CD4-positive, CD25-positive, alpha-beta regulatory T cell (primary cell): ENCODE measurements at regions not wholly inside any gene's neighbourhood (a gene's known extent, or its start where the extent isn't known, plus 50 kb on each side); places are given as distances from the start of the nearest gene placed in this dataset.

ENCODE experiments used
- ATAC-seq, 2 donors: fragments of 150-1000 bp; cut with Tn5 transposase; one replicate each; pipeline ENCODE4 v1.10.0; 2021; ENCODE audit warnings: low read depth in 2 of 2, moderate number of reproducible peaks in 2 of 2, moderate library complexity in 1 of 2
- DNase-seq, 3 donors: peaks; one replicate each; pipeline versions ENCODE4 v3.0.0 to v3.0.0-alpha.2; 2012 to 2022; ENCODE audit warnings: mixed read lengths in 1 of 3
- H3K27ac ChIP-seq: one replicate; pipeline ENCODE4 v1.7.0; 2013; ENCODE audit warnings: mild to moderate bottlenecking, low read length; ENCODE audit not compliant: insufficient read depth, poor library complexity, severe bottlenecking
- H3K27me3 ChIP-seq: one replicate; pipeline ENCODE4 v1.7.0; 2013; ENCODE audit warnings: low read length; ENCODE audit not compliant: control insufficient read depth, insufficient read depth
- H3K36me3 ChIP-seq: one replicate; pipeline ENCODE4 v1.7.0; 2013; ENCODE audit warnings: mild to moderate bottlenecking, low read length, moderate library complexity; ENCODE audit not compliant: control insufficient read depth, insufficient read depth
- H3K4me1 ChIP-seq: 2 replicates; pipeline ENCODE4 v1.7.0; 2013; ENCODE audit warnings: mild to moderate bottlenecking, low read length; ENCODE audit not compliant: insufficient read depth, control insufficient read depth, poor library complexity, severe bottlenecking
- H3K4me3 ChIP-seq: one replicate; pipeline ENCODE4 v1.7.0; 2013; ENCODE audit warnings: low read depth, mild to moderate bottlenecking, low read length, moderate library complexity
- H3K9me3 ChIP-seq, 2 experiments: 1 replicate in 1 of 2; 2 replicates in 1 of 2; pipeline ENCODE4 v1.7.0; 2013; ENCODE audit warnings: low read length in 2 of 2, mild to moderate bottlenecking in 1 of 2, moderate library complexity in 1 of 2; ENCODE audit not compliant: control insufficient read depth in 2 of 2
- H3K27ac Mint-ChIP-seq, 3 donors: one replicate each; pipeline ENCODE4 v1.8.0; 2020 to 2022; ENCODE audit warnings: mild to moderate bottlenecking in 3 of 3, mixed read lengths in 3 of 3, moderate library complexity in 2 of 3
- H3K27me3 Mint-ChIP-seq: one replicate; pipeline ENCODE4 v1.8.0; 2022; ENCODE audit warnings: mild to moderate bottlenecking, mixed read lengths
- H3K36me3 Mint-ChIP-seq: one replicate; pipeline ENCODE4 v1.8.0; 2020; ENCODE audit warnings: mixed read lengths
- H3K4me1 Mint-ChIP-seq, 4 donors: one replicate each; pipeline ENCODE4 v1.8.0; 2020 to 2022; ENCODE audit warnings: mixed read lengths in 4 of 4, mild to moderate bottlenecking in 1 of 4
- H3K4me3 Mint-ChIP-seq, 4 donors: one replicate each; pipeline ENCODE4 v1.8.0; 2020 to 2022; ENCODE audit warnings: mild to moderate bottlenecking in 4 of 4, mixed read lengths in 4 of 4, moderate library complexity in 3 of 4
- H3K9me3 Mint-ChIP-seq, 7 donors: one replicate each; pipeline ENCODE4 v1.8.0; 2020 to 2022; ENCODE audit warnings: mixed read lengths in 7 of 7, mild to moderate bottlenecking in 3 of 7, moderate library complexity in 2 of 7

DNA sequence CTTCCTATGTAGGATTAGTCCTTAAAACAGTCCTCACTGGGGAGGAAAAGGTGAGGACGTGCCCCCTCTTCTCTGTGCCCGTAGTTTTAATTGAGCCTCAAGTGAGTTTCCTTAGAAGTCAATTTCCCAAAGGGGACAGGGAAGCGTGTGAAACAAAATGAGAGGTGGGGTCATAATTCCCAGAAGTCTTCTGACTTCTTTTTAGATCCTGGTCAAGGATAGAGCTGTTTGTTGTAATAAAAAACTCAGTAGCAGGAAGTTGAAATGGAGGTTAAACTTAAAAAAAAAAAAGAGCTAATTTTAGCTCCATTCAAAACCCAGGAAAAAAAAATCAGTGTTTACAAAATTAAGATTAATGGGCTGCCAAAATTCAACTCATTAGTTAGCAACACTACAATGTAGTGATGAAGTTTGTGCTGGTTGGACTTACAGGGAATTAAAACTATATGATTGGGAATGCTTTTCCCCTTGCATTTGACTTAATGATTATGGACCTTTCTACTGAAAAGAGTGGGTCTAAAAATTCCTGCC lies 158.3 kb upstream of the MEF2C start:
- Mint-ChIP-seq H3K4me3 (no peak overlapping the region), H3K27me3 (no peaks in the 10 kb centered on the region), H3K27ac (no peak overlapping the region), H3K36me3 (no peaks in the 10 kb centered on the region), H3K9me3 (peaks cover 0 to 5% (median 4%) of the 10 kb centered on the region in 7 donors), H3K4me1 (no peaks in the 10 kb centered on the region)
- H3K9me3 ChIP-seq = peaks cover 0 to 1% of the 10 kb centered on the region in 2 experiments
- no peak overlapping the region for H3K27ac ChIP-seq
- H3K4me3 ChIP-seq = no peak overlapping the region
- H3K4me1 ChIP-seq = no peaks in the 10 kb centered on the region
- DNase-seq (no peak), ATAC-seq (no peak)
- H3K36me3 ChIP-seq = no peaks in the 10 kb centered on the region
- H3K27me3 ChIP-seq = no peaks in the 10 kb centered on the region

DNA sequence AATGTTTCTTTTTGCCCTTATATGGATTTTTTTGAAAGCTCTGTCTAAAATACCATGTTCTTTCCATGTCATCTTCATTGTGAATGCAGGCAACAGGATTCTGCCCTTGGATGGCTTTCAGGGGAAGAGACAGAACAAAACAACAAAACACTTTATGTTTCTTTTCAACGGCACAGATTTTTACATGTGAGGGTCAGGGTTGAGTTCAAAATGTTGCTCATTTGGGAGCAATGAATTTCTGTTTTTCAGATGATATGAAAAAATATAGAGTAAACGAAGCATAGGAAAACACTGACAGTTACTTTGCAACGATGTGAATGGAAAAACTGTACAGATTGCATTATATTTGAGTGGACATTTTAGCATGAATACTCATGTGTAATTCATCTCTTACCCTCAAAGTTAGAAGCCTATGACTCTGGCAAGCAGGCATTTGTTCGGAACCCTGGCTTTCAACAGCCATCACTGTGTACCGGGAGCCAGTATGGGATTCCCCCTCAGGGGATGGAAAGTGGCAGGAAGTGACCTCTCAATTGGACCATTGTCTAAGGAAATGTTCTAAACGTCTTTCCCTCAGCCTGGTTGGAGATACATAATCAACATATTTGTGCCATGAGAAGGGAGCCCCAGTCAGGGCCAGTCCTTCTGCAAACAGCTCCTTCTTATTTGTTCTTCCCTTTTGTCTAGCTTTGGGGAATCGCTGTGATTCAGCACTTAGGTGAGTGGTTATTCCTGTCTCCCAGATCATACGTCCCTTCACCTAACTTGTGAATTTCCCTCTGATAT lies 153.9 kb upstream of the MEF2C start:
- H3K4me3 ChIP-seq = no peak overlapping the region
- Mint-ChIP-seq H3K36me3 (no peaks in the 10 kb centered on the region), H3K27ac (no peak overlapping the region), H3K27me3 (peaks cover 4% of the 10 kb centered on the region), H3K9me3 (peaks cover 0 to 5% (median 1%) of the 10 kb centered on the region in 7 donors), H3K4me1 (no peaks in the 10 kb centered on the region), H3K4me3 (no peak overlapping the region)
- ATAC-seq = no peak
- no peak overlapping the region for H3K27ac ChIP-seq
- no peaks in the 10 kb centered on the region for H3K27me3 ChIP-seq
- H3K36me3 ChIP-seq = no peaks in the 10 kb centered on the region
- DNase-seq = no peak
- H3K9me3 ChIP-seq = peaks cover 0 to 4% of the 10 kb centered on the region in 2 experiments
- H3K4me1 ChIP-seq = no peaks in the 10 kb centered on the region

DNA sequence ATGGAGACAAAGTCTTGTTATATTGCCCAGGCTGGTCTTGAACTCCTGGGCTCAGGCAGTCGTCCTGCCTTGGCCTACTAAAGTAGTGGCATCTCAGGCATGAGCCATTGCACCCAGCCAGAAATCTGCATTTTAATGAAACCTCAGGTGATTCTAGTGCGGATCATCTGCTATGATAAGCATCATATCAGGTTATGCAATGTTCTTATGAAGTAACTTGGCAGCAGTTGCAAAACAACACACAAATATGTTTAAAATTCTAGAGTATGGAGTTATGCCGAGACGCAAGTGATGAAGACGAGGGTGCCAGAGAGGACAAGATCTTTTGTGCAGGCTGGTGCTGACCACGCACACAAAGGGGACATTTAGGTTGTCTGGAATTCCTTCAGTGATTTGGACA lies 153.2 kb upstream of the MEF2C start:
- H3K27me3 Mint-ChIP-seq = peaks cover 4% of the 10 kb centered on the region
- H3K4me1 Mint-ChIP-seq = no peaks in the 10 kb centered on the region
- DNase-seq (no peak), ATAC-seq (no peak)
- no peaks in the 10 kb centered on the region for H3K36me3 Mint-ChIP-seq
- no peak overlapping the region for H3K4me3 ChIP-seq
- peaks cover 0 to 4% of the 10 kb centered on the region in 2 experiments for H3K9me3 ChIP-seq
- no peak overlapping the region for H3K27ac Mint-ChIP-seq
- H3K4me1 ChIP-seq = no peaks in the 10 kb centered on the region
- no peaks in the 10 kb centered on the region for H3K36me3 ChIP-seq
- no peak overlapping the region for H3K27ac ChIP-seq
- H3K27me3 ChIP-seq = no peaks in the 10 kb centered on the region
- peaks cover 0 to 5% (median 1%) of the 10 kb centered on the region in 7 donors for H3K9me3 Mint-ChIP-seq
- no peak overlapping the region for H3K4me3 Mint-ChIP-seq

DNA sequence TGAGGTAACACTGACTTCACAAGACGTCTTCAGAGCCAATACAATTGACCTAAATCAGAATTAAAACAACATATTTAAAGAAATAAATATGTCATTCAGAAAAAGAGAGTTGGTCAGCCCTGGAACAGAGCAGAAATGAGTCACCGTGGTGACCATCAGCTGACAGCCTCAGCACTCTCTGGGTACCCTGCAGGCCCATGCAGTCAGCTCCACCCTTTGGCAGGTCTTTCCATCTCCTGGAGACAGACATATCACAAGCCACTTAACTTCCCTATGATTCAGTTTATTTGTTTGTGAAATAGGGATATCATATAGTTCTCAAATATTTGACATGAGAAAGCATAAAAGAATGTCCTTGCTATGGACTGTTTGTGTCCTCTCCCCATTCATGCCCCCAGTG lies 151.6 kb upstream of the MEF2C start:
- Mint-ChIP-seq H3K36me3 (no peaks in the 10 kb centered on the region), H3K27ac (no peak overlapping the region), H3K4me3 (no peak overlapping the region), H3K9me3 (peaks cover 0 to 5% (median 3%) of the 10 kb centered on the region in 7 donors), H3K27me3 (peaks cover 4% of the 10 kb centered on the region), H3K4me1 (no peaks in the 10 kb centered on the region)
- Histone ChIP-seq H3K9me3 (peaks cover 0 to 4% of the 10 kb centered on the region in 2 experiments), H3K27me3 (no peaks in the 10 kb centered on the region), H3K4me1 (no peaks in the 10 kb centered on the region), H3K4me3 (no peak overlapping the region), H3K27ac (no peak overlapping the region), H3K36me3 (no peaks in the 10 kb centered on the region)
- ATAC-seq (no peak), DNase-seq (no peak)

DNA sequence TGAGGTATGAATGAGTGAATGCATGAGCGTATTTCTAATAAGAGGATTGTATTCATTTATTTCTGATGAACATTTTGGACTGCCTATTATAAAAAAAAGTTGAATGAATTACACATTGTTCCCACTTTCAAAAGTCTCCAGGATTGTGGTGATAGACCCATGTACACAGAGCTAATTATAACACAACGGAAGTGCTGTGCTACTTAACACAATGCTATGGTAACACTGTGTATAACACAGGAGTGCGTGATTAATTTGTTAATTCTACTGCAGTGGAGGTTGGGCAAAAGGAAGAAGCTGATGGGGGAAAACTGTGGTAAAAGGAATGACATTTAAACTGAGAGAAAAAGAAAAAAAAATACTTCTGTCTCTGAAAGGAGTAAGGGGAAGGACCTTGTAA lies 147.8 kb upstream of the MEF2C start:
- ATAC-seq (no peak), DNase-seq (no peak)
- H3K4me1 ChIP-seq = no peaks in the 10 kb centered on the region
- H3K36me3 ChIP-seq = no peaks in the 10 kb centered on the region
- Mint-ChIP-seq H3K9me3 (peaks cover 0 to 6% (median 2%) of the 10 kb centered on the region in 7 donors), H3K4me3 (no peak overlapping the region), H3K27ac (no peak overlapping the region), H3K27me3 (peaks cover 4% of the 10 kb centered on the region), H3K4me1 (no peaks in the 10 kb centered on the region), H3K36me3 (no peaks in the 10 kb centered on the region)
- H3K27me3 ChIP-seq = no peaks in the 10 kb centered on the region
- H3K9me3 ChIP-seq = peaks cover 0 to 2% of the 10 kb centered on the region in 2 experiments
- no peak overlapping the region for H3K27ac ChIP-seq
- no peak overlapping the region for H3K4me3 ChIP-seq

DNA sequence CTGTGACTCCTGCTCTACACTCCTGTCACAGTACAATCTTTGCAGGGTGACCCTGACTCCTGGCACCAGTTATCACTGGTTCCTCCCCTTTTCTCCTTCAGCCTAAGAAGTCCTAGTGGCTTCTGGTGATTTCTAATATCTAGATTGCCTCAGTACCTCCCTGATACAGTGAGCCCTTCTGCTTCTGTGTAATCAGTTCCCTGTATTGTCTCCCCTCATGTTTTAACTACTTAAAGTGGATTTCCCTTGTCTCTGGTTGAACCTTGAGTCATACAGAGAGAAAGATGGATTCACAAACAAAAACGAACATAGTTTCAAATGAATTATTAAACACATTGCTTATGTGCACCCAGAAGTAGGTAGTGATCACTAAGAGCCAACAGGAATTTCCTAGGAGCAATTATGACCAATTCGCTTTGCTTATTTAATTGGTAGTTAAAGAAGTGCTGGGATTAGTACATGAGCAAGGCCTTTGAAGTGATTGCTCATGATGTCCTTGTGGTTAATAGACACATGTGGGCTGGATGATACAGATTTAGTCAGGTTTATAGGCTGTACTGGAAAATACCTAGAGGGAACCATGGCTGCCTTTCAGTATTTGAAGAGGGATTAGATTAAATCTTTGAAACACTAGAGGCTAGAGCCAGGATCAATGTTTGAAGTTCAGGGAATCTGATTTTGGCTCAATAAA lies 145.8 kb upstream of the MEF2C start:
- Mint-ChIP-seq H3K36me3 (no peaks in the 10 kb centered on the region), H3K27ac (no peak overlapping the region)
- H3K36me3 ChIP-seq = no peaks in the 10 kb centered on the region

DNA sequence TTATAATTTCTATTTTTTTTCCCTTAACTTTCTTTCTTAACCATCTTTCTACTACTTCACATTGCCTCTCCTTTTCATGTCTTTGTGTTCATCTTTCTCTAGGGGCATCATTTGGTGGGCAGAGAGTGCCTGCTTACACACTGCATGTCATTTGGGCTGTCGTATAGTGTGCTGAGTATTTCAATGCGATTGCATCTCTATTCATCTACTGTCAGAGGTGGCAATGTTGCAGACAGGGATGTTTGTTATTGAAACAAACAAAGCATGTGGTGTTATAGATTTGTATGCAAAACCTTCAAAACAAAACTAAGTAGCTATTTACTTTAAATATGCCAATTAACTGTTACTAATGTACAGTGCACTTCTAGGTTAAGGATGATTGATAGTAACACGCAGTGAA lies 141.1 kb upstream of the MEF2C start:
- Mint-ChIP-seq H3K9me3 (peaks cover 0 to 9% (median 1%) of the 10 kb centered on the region in 7 donors), H3K4me3 (no peak overlapping the region), H3K36me3 (no peaks in the 10 kb centered on the region), H3K4me1 (no peaks in the 10 kb centered on the region), H3K27ac (no peak overlapping the region), H3K27me3 (no peaks in the 10 kb centered on the region)
- no peaks in the 10 kb centered on the region for H3K9me3 ChIP-seq
- DNase-seq = no peak
- no peak for ATAC-seq
- no peaks in the 10 kb centered on the region for H3K36me3 ChIP-seq
- no peak overlapping the region for H3K27ac ChIP-seq
- H3K4me3 ChIP-seq = no peak overlapping the region
- no peaks in the 10 kb centered on the region for H3K4me1 ChIP-seq
- H3K27me3 ChIP-seq = no peaks in the 10 kb centered on the region

More for the DNA sequence above, 145.8 kb upstream of the MEF2C start:
- Histone ChIP-seq H3K4me3 (no peak overlapping the region), H3K4me1 (no peaks in the 10 kb centered on the region), H3K9me3 (no peaks in the 10 kb centered on the region), H3K27me3 (no peaks in the 10 kb centered on the region), H3K27ac (no peak overlapping the region)
- H3K27me3 Mint-ChIP-seq = peaks cover 4% of the 10 kb centered on the region
- H3K9me3 Mint-ChIP-seq = peaks cover 0 to 9% (median 2%) of the 10 kb centered on the region in 7 donors
- no peaks in the 10 kb centered on the region for H3K4me1 Mint-ChIP-seq
- no peak overlapping the region for H3K4me3 Mint-ChIP-seq
- DNase-seq (no peak), ATAC-seq (no peak)
